HepG2 (cell line): ENCODE measurements at regions not wholly inside any gene's neighbourhood (a gene's known extent, or its start where the extent isn't known, plus 50 kb on each side); places are given as distances from the start of the nearest gene placed in this dataset.

Experiments
- ATF5 ChIP-seq: sonication (generic); formaldehyde crosslinking; IDR thresholded peaks from 2 replicates; pipeline ENCODE4 v1.4.0; 2020; ENCODE audit warnings: mild to moderate bottlenecking, low read depth, missing genetic modification reagents
- ATF6 ChIP-seq: sonication (generic); formaldehyde crosslinking; conservative IDR thresholded peaks from 2 replicates; pipeline ENCODE4 v1.4.0; 2020; ENCODE audit warnings: missing genetic modification reagents
- CTCF ChIP-seq: sonication (generic); formaldehyde crosslinking; IDR thresholded peaks from 2 replicates; pipeline ENCODE4 v1.5.0; 2020; ENCODE audit warnings: mild to moderate bottlenecking, missing genetic modification reagents, moderate library complexity
- EZH2 ChIP-seq: conservative IDR thresholded peaks from 2 replicates; pipeline ENCODE4 v1.6.1; 2012; ENCODE audit warnings: mild to moderate bottlenecking, low read depth, low read length, moderate library complexity
- FOXA1 ChIP-seq, 2 experiments: fragments of 450-650 bp in 1 of 2; sonication (generic) in 1 of 2; formaldehyde crosslinking in 1 of 2; IDR thresholded peaks; 2 replicates each; pipeline versions ENCODE4 v1.4.0 to v1.6.1; 2016 to 2020; ENCODE audit warnings: missing genetic modification reagents in 1 of 2
- IKZF1 ChIP-seq: fragments of 450-650 bp; IDR thresholded peaks from 2 replicates; pipeline ENCODE4 v1.7.1; 2016
- KDM1A ChIP-seq: IDR thresholded peaks from 2 replicates; pipeline ENCODE4 v1.6.1; 2016; ENCODE audit warnings: missing compliant biosample characterization
- MNT ChIP-seq: fragments of 450-650 bp; IDR thresholded peaks from 2 replicates; pipeline ENCODE4 v1.6.1; 2016
- MTF1 ChIP-seq: sonication (generic); formaldehyde crosslinking; IDR thresholded peaks from 2 replicates; pipeline ENCODE4 v1.5.0; 2020; ENCODE audit warnings: missing genetic modification reagents
- POLR2A ChIP-seq, 2 experiments: IDR thresholded peaks; 2 replicates each; pipeline ENCODE4 v1.6.1; 2011; ENCODE audit warnings: low read depth in 2 of 2, low read length in 2 of 2, mild to moderate bottlenecking in 1 of 2, moderate library complexity in 1 of 2; ENCODE audit not compliant: insufficient read depth in 1 of 2
- RERE ChIP-seq: IDR thresholded peaks from 2 replicates; pipeline ENCODE4 v1.6.1; 2016; ENCODE audit warnings: low read depth, missing genetic modification reagents, missing compliant biosample characterization
- ZNF572 ChIP-seq: sonication (generic); formaldehyde crosslinking; IDR thresholded peaks from 2 replicates; pipeline ENCODE4 v1.5.1; 2020; ENCODE audit warnings: mild to moderate bottlenecking, missing genetic modification reagents

- TF ChIP-seq EZH2 (no peak), ZNF572 (CRISPR knock-in tag) (no peak), RERE (no peak), CTCF (no peak), KDM1A (CRISPR knock-in tag) (no peak), ATF5 (CRISPR knock-in tag) (no peak), FOXA1 (IDR thresholded peaks at IDR 0.05) (no peak), FOXA1 (CRISPR knock-in tag; IDR thresholded peaks at IDR 0.05) (no peak), ATF6 (no peak), POLR2A (IDR thresholded peaks at IDR 0.05; ENCODE audit: insufficient read depth in 1 of 2, low read depth in 2 of 2, low read length in 2 of 2) (no peak), MNT (no peak), IKZF1 (no peak), MTF1 (CRISPR knock-in tag) (no peak)
These were observed 442.9 kb upstream of the ATP2B1 start for GRCh38 chr12:90151491-90152015.
